ENCODE measurements at regions not wholly inside any gene's neighbourhood (a gene's known extent, or its start where the extent isn't known, plus 50 kb on each side); places are given as distances from the start of the nearest gene placed in this dataset.

DNA sequence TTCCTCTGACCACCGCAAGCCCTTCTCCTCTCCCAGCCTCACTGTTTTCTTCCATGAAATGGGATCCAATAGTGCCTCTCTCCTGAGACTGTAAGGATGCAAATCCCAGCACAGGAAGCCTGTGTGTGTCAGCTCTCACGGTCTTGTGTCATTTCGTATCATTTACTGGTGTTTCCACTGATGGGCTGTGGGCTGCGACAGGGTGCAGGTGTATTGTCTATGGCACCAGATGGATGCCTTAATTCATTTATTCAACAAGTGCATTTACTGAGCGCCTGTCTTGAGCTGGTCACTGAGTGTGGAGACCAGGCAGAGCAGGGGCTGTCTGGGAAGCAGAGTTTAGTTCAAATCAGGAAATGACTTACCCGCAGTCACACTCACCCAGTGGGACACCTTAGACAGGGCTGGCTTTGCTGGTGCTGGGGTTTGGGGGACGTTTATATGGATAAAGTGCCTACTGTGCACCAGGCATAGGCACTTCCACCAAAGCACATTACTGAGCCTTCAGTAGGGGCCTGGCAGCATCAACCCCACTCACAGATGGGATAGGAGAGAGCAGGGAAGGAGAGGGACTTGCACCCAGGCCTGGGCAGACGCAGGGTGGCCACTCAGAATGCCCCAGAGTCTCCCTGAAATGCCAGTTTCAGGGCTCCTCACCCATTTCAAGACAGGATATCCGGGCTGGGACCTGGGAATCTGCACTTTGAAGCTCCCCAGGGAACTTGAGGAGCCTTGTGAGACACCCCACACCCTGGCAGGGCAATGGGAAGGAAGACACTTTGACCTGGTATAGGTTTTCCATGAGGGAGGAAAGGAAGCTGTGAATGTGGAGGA, 398.9 kb downstream of the MATN1 start:
- no peak overlapping the region for H3K27ac ChIP-seq
- TF ChIP-seq EP300 (IDR thresholded peaks at IDR 0.05) (no peak), POLR2AphosphoS5 (IDR thresholded peaks at IDR 0.05) (no peak), POLR2A (IDR thresholded peaks at IDR 0.05) (no peak)
- TF ChIP-seq, protein P1, sequence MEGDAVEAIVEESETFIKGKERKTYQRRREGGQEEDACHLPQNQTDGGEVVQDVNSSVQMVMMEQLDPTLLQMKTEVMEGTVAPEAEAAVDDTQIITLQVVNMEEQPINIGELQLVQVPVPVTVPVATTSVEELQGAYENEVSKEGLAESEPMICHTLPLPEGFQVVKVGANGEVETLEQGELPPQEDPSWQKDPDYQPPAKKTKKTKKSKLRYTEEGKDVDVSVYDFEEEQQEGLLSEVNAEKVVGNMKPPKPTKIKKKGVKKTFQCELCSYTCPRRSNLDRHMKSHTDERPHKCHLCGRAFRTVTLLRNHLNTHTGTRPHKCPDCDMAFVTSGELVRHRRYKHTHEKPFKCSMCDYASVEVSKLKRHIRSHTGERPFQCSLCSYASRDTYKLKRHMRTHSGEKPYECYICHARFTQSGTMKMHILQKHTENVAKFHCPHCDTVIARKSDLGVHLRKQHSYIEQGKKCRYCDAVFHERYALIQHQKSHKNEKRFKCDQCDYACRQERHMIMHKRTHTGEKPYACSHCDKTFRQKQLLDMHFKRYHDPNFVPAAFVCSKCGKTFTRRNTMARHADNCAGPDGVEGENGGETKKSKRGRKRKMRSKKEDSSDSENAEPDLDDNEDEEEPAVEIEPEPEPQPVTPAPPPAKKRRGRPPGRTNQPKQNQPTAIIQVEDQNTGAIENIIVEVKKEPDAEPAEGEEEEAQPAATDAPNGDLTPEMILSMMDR (IDR thresholded peaks at IDR 0.05) = no peak
- no peaks in the 10 kb centered on the region for H3K9me3 ChIP-seq
- H3K27me3 ChIP-seq = peaks cover 65% of the 10 kb centered on the region
- no peak for ATAC-seq
- H3K36me3 ChIP-seq = no peaks in the 10 kb centered on the region
- H3K4me3 ChIP-seq = no peak overlapping the region
- 70 to 81% methylated on average over 2 to 3 of the region's 9 CpGs for WGBS, 2 donors (ENCODE audit: low coverage in 1 of 2)
- no peaks in the 10 kb centered on the region for H3K4me1 ChIP-seq

DNA sequence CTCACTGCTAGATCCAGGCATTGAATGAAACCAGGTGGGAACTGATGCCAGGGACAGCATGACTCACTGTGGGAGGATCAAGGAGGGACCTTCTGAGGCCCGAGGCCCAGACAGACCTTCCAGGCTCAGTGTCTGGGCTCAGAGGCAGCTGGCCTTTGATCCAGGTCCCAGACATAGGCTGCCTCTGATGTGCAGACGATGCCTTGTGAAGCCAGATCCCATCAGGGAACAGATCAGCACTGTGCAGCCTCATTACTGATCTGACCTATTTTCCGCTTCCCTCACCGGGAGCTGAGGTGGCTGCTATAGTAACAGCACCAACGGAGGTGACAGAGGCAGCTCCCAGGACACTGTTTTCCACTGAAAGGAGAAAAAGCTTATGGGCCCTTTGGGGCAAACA, 399.5 kb downstream of the MATN1 start:
- H3K36me3 ChIP-seq = no peaks in the 10 kb centered on the region
- 53% methylated on average over 4 of the region's 5 CpGs; no CpG with 5 or more reads in 1 of the 2 donors for WGBS, 2 donors (ENCODE audit: low coverage in 1 of 2)
- ATAC-seq = no peak
- H3K27me3 ChIP-seq = peaks cover 72% of the 10 kb centered on the region
- no peak overlapping the region for H3K27ac ChIP-seq
- TF ChIP-seq POLR2A (IDR thresholded peaks at IDR 0.05) (no peak), EP300 (IDR thresholded peaks at IDR 0.05) (no peak), POLR2AphosphoS5 (IDR thresholded peaks at IDR 0.05) (no peak)
- TF ChIP-seq, protein P1 (IDR thresholded peaks at IDR 0.05) = no peak
- no peak overlapping the region for H3K4me3 ChIP-seq
- no peaks in the 10 kb centered on the region for H3K4me1 ChIP-seq
- H3K9me3 ChIP-seq = no peaks in the 10 kb centered on the region

DNA sequence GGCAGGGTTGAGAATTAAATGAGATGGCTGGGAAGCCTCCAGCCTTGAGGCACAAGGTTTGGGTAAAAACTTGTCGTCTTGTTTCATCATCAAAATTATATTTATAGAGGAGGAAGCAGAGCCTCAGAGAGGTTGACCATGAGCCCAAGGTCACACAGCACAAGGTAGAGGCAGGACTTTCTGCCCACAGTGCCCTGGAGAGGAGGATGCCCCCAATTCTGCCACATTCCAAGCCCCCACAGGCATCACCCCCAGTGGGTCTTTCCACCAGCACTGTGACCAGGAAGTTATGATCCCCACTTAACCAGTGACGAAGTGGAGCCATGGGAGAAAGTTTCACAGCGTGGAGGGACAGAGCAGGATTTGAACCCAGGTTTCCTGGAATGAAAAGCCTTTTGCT, 400.0 kb downstream of the MATN1 start:
- peaks cover 76% of the 10 kb centered on the region for H3K27me3 ChIP-seq
- no peak for ATAC-seq

DNA sequence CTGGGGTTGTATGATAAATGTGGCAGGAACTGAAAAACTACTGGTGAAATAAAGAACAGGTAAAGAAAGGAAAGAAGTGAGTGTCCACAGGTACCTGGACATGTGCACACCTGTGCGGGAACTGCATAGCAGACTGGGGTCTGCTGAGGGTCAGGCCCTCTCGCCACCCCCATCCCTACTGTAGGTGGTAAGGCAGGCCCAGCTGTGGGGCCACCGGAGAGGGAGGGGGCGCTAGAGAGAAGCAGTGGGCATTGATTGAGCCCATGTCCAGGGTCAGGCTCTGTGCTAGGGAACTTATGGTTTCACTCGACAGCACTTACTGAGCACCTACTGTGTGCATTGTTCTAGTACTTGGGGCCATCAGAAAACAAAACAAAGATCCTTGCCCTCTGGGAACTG, 400.5 kb downstream of the MATN1 start:
- peaks cover 76% of the 10 kb centered on the region for H3K27me3 ChIP-seq
- WGBS, 2 donors (ENCODE audit: low coverage in 1 of 2) = 86 to 100% methylated on average over 1 of the region's 5 CpGs
- no peaks in the 10 kb centered on the region for H3K9me3 ChIP-seq
- H3K36me3 ChIP-seq = no peaks in the 10 kb centered on the region
- no peak for ATAC-seq
- no peak overlapping the region for H3K4me3 ChIP-seq
- H3K27ac ChIP-seq = no peak overlapping the region
- TF ChIP-seq POLR2AphosphoS5 (IDR thresholded peaks at IDR 0.05) (no peak), POLR2A (IDR thresholded peaks at IDR 0.05) (no peak)
- TF ChIP-seq, protein P1 (IDR thresholded peaks at IDR 0.05) = no peak
- no peaks in the 10 kb centered on the region for H3K4me1 ChIP-seq

More for the DNA sequence above, 400.0 kb downstream of the MATN1 start:
- Histone ChIP-seq H3K9me3 (no peaks in the 10 kb centered on the region), H3K27ac (no peak overlapping the region), H3K4me3 (no peak overlapping the region), H3K4me1 (no peaks in the 10 kb centered on the region), H3K36me3 (no peaks in the 10 kb centered on the region)
- TF ChIP-seq POLR2AphosphoS5 (IDR thresholded peaks at IDR 0.05) (no peak), POLR2A (IDR thresholded peaks at IDR 0.05) (no peak), EP300 (IDR thresholded peaks at IDR 0.05) (no peak)
- TF ChIP-seq, protein P1 (IDR thresholded peaks at IDR 0.05) = no peak
- WGBS, 2 donors (ENCODE audit: low coverage in 1 of 2) = 78 to 96% methylated on average over 1 to 3 of the region's 3 CpGs
